ENCODE measurements at regions not wholly inside any gene's neighbourhood (a gene's known extent, or its start where the extent isn't known, plus 50 kb on each side); places are given as distances from the start of the nearest gene placed in this dataset.

DNA sequence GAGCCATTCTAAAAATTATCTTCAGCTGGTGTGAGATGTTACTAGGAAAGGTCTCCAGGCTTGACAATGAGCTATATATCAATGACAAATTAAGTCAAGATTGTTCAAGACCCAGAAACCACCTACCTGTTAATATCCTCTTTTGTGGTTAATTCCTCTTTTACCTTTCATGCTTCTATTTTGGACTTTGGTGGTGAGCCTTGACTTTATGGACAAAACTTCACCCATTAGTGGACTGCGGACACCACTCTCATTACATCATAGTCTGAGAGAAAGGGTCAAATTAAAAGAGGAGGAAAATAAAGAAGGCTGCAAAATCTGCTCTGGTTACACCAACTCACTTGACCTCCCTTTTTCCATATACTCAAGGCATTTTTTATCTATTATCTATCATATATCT is 271.5 kb upstream of the TTC14 start:
- DNase-seq (ENCODE audit: extremely low read depth, low read depth, low spot score): no peak

DNA sequence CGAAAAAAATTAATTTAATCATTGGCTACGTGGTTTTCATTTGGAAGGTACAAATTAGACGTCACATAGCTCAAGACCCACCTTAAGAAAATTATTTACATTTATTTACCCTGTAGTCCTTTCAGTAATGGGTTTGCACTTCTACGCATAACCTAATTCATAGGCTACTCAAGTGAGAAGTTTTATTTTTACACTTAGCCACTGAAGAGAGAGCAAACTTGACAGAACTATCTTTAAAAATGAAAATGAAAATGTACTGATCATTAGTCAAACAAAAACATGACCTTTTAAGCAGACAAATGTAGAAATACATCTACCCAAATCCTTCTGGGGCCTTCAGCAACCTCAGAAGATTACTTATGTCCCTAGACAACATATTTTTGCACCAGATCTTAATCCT is 269.4 kb upstream of the TTC14 start:
- DNase-seq (ENCODE audit: extremely low read depth, low read depth, low spot score): no peak

DNA sequence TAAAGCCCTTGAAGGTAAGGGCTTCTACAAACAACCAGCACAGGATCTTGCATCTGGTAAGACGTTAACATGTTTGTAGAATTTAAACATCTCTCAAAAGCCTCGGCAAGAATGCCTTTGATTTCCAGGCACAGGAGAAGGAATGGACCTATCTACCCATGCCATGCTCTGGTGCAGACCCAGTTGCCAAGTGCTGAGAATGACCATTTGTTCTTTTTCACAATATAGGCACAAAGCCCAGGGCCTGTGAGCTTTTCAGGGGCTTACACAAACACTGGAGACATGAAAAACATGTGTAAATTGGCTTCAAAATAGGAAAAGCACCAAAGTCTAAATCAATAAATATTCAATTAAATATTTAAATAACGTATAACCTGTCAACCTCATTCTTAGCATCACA is 266.9 kb upstream of the TTC14 start:
- no peak for DNase-seq (ENCODE audit: extremely low read depth, low read depth, low spot score)

DNA sequence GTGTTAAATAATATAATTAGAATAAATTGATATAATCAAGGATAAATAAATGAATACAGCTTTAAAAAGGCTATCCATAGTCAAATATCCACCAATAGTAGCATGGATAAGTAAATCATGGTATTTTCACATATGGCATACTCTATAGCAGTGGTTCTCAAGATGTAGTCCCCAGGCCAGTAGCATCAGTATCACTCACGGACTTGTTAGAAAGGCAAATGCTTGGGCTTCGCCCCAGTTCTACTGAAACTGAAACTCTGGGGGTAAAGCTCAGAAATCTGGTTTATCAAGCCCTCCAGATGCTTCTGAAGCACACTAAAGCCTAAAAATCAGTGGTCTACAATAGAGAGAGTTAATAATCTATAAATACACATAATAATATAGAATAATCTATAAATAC is 261.6 kb upstream of the TTC14 start:
- no peak for DNase-seq (ENCODE audit: extremely low read depth, low read depth, low spot score)

DNA sequence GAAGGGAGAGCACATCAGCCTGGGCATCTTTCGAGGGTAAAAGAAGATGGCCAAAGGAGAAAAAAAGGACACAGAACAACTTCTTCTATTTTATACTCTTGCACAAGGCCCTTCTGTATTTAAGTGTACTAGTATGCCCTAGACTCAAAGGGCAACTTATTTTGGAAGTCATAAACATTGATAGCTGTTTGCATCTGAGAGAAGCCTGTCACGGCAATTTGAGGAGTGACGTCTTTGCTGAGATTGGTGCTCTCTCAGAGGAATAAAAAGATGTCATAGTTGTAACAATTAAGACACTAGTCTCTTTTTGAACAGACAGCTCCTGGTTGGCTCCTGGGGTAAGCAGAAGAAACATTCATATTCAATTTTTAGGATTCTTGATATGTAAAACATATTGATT is 260.4 kb upstream of the TTC14 start:
- DNase-seq (ENCODE audit: extremely low read depth, low read depth, low spot score): no peak

DNA sequence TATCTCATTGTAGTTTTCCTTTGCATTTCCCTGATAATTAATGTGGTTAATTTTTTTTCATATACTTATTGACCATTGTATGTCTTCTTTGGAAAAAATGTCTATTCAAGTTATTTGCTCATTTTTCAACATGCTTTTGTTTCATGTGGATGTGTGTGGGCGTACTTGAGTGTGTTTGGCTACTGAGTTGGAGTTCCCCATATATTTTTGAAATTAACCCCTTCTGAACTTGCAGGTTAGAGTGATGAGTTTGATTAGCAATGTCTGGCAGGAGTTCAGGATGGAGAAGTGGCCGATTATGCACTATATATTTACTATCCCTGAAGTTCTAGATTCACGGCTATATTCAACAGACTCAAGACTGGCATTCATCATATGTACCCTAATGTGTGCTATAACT is 250.4 kb upstream of the TTC14 start:
- DNase-seq (ENCODE audit: extremely low read depth, low read depth, low spot score): no peak

DNA sequence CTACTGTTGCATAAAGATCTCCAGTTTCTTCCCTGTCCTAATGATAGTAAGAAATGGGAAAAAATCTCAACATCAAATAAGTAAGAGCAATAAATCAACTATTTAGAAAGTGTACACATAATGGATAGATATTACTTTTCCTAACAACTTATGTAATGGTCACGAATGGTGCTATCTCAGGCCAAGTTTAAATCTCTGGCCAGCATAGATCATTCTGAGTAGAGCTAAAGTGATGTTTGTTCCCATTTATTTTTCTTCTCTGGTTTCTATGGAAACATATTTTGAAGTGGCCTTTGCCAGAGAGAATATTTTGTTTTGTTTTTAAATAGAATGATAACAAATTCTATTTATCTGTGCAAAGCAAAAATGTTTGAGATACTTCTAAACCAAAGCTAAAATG is 249.7 kb upstream of the TTC14 start:
- no peak for DNase-seq (ENCODE audit: extremely low read depth, low read depth, low spot score)

DNA sequence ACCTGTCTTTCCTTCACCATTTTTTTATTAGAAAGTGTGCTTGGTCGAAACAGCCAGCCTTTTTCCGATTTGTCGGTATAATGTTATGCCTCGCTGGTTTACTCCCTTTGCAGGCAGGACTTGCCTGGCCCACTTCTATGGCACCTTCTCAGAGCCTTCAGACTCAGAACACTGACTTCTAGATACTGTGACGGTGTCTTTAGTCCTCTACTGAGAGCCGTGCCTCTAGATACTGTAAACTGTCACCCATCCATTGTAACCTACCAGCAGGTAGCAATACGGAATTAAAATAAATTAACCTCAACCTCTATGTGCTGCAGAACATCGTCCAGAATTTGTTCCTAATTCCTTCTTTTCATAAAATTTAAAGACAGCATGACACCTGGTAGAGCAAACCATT is 247.7 kb upstream of the TTC14 start:
- no peak for DNase-seq (ENCODE audit: extremely low read depth, low read depth, low spot score)

DNA sequence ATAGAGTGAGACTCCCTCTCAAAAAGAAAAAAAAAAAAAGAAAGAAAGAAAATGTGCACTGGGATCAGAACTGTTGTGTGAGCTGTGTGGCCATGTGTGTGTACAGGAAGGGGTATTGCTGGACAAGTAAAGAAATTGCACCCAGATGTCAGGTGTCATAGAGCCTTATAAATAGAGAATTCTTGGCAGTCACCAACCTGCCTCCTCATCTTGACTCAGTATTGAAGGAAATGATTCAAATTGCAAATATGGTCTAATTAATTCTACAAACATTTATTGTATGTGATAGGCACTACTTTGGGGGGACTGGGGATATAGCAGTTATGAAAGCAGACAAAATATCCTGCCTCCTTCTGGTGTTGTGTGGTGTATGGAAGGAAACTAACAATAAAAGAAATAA is 243.8 kb upstream of the TTC14 start:
- DNase-seq (ENCODE audit: extremely low read depth, low read depth, low spot score): no peak

DNA sequence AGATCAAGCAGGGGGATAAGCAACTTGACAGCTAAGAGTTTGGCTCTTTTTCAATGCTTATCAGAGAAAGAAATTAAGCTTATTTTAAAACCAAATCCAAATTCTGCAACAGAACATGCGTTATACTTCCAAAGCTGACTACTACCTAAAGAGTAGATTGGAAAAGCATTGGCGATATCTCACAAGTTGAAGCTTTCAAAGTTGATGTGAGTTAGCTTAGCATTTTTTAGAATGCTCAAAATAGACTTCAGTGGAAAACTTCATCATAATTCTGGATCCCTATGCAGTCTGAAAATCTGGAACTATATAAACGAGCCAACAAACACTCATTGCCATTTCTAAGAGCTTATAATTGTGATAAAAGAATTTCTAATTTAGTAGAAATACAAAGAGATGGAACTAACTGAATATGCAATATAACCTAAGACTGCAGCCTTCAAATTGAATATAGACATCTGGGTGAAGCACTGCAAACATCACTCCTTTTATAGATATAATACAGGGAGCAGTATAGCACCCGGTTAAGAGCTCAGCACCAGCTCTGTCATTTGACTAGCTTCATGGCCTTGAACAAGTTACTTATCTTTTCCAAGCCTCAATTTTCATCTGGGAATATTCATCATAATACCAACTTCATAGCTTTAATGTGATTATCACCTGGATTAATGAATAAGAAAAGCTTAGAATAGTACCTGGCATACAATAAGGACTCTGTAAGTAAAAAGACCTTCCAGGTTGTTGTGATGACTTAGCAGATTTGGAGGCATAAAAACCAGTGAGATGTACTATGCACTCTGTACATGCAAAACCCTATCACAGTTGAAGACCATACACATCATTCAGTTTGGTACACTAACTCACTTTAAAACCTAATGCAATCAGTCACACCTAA is 242.7 kb upstream of the TTC14 start:
- no peak for DNase-seq (ENCODE audit: extremely low read depth, low read depth, low spot score)

DNA sequence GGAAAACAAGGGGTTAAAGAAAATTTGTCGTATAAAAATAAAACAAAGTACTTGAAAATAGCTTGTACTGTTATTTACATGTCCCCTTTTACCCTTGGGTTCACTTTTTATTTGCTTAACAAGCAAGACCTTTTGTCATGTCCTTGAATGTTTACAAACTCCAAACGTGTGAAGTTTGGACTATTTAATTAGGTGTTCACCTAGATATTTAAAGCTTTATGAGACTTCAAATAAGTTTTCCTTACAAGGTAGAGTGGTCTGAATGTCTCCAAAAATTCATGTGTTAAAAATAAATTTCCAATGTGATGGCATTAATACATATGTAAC is 242.0 kb upstream of the TTC14 start:
- no peak for DNase-seq (ENCODE audit: extremely low read depth, low read depth, low spot score)

DNA sequence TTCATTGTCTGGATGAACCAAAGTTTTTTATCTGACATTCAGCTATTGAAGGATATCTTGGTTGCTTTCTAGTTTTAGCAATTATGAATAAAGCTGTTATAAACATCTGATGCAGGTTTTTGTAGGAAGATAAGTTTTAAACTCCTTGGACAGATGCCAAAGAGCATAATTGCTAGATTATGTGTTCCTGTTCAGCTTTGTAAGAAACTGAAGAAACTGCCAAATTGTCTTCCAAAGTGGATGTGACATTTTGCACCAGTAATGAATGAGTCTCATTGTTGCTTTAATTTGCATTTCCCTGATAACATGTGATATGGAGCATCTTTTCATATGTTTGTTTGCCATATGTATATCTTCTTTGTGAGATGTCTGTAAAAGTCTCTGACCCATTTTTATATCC is 239.9 kb upstream of the TTC14 start:
- DNase-seq (ENCODE audit: extremely low read depth, low read depth, low spot score): no peak

DNA sequence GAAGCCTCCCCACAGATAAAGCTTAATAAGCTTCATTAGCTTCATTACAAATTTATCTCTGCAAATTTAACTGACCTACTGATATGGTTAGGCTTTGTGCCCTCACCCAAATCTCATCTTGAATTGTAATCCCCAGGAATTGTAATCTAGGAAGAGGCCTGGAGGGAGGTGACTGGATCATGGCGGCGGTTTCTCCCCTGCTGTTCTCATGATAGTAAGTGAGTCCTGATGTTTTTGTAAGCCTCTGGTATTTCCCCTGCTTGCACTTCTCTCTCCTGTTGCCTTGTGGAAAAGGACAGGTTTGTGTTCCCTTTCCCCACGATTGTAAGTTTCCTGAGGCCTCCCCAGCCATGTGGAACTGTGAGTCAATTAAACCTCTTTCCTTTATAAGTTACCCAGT is 226.1 kb upstream of the TTC14 start:
- no peak for DNase-seq (ENCODE audit: extremely low read depth, low read depth, low spot score)

DNA sequence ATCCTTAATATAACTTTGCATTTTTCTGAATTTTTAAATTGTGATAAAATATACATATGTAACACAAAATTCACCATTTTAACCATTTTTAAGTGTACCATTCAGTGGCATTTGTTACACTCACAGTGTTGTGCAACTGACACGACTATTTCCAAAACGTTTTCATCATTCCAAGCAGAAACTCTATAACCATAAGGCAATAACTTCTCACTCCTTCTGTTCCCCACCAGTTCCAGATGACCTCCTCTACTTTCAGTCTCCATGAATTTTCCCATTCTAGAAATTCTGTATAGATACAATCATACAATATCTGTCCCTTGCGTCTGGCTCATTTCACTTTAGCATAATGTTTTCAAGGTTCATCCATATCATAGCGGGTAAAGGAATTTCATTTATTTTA is 223.5 kb upstream of the TTC14 start:
- DNase-seq (ENCODE audit: extremely low read depth, low read depth, low spot score): no peak

DNA sequence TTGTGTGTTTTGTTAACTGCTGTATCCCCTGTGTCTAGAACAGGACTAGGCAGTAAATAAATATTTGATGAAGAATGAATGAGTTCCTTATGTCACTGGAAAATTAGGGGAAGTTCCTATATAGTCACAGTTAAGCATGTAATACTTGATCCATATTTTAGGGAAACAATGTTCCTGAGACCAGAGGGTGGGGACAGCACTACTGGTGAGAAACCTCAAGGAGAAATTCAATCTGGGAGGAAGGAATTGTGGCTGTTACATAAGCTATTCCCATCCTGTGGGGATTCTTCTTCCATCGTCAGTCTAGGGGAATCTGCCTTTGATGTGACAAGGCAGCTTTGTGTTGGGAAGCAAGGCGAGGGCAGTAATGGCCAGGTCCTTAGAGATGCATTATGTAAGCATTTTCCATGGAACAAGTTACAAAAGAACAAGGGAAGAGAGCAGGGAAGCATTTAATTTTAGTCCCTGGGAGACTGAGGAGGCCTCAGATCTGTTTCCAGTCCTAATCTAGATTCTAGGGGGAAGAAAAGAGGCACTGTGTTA is 219.3 kb upstream of the TTC14 start:
- DNase-seq (ENCODE audit: extremely low read depth, low read depth, low spot score): no peak

DNA sequence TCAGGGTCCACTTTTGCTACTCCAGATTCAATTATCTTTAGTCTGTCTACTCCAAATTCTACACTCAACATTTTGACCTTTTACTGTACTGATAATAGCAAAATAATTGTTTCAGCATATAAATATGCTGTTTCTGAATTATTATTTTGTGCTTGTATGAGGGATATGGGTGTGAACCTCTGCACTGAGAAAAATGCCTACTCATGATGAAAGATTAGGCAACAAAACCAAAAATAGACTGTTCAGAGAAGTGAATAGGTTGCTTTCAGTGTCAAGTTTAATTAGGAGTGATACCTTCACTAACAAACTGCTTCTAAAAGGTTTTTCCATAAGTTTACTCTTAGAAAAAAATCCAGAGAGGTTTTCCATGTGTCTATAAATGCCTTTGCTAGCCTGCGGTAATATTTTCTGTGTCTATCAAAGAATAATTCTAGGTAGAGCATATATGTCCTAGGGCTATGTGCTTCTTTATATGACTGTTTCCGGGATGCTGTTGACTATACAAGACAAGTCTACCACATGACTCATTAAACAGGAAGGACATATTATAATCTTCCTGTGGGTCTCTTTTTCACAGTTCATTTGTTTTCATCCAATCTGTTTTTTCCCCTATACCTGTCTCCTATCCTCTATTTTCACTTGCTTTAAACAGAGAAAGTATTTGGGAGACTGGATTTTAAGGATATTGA is 218.5 kb upstream of the TTC14 start:
- DNase-seq (ENCODE audit: extremely low read depth, low read depth, low spot score): no peak

DNA sequence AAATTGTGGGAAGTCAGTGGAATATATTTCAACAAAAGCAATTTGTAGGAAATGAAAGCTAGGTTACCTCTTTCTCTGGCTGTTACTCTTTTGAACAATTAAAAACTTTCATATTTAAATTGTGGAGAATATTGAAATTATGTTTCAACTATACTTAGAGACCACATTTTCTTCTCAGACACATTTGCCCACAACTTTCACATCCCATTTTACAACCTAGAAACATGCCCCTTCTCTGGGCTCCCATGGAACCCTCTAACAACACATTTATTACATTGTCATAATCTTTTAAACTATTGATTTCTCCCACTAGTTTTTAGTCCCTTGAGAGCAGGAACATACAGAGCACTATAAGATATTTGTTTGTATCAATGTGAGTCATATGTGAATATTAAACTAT is 211.7 kb upstream of the TTC14 start:
- DNase-seq (ENCODE audit: extremely low read depth, low read depth, low spot score): no peak

DNA sequence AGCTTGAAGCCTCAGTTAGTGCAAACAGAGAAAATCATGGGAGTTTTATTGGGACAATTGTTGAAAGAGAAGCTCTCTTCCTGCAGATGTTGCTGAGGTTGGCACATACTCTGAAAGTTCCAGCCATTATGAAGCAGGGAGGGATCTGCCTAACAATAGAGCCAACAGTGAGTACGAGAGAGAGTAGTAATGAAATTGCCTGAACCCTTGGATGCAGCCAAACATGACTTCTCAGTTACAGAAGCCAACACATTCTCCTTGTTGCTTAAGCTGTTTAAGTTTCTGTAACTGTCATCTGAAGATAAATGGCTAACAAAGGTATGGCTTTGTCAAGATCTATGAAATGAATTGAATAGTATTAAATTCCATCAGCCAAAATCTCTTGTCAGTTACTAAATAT is 211.0 kb upstream of the TTC14 start:
- DNase-seq (ENCODE audit: extremely low read depth, low read depth, low spot score): no peak

DNA sequence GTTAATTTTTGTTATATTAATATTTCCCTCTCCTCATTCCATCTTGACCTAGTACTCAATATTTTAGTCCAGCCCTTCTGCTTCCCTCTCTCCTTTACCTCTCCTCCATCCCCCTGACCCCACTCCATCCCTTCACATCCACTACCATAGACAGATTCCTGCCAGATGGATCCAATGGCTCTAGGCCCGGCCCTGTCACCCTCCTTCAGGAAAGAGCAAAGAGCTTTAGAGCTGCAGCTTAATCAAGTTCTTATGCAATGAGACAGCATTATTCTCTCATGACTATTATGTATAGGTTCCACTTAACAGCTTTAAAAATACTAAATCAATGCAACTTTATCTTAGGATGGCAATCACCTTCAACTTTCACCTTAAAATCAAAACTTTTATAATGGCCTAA is 200.7 kb upstream of the TTC14 start:
- no peak for DNase-seq (ENCODE audit: extremely low read depth, low read depth, low spot score)

DNA sequence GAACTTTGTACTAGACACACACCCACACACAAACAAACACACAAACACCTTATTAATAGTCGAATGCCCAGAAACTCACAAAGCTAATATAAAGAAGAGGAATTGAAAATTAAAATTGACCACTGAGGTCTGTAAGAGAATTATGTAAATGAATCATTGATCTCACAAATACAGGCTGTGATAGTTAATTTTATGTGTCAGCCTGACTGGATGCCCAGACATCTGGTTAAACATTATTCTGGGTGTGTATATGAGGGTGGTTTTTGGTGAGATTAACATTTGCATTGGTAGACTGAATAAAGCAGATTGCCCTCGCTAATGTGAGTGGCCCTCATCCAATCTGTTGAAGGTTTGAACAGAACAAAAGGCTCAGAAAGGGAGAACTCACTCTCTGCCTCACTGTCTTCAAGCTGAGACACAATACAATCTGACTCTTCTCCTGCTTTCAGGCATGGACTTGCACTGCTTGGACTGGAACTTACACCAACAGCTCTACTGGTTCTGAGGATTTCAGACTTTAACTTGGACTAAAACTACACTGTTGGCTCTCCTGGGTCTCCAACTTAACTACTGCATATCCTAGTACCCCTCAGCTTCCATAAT is 199.4 kb upstream of the TTC14 start:
- no peak for DNase-seq (ENCODE audit: extremely low read depth, low read depth, low spot score)

DNA sequence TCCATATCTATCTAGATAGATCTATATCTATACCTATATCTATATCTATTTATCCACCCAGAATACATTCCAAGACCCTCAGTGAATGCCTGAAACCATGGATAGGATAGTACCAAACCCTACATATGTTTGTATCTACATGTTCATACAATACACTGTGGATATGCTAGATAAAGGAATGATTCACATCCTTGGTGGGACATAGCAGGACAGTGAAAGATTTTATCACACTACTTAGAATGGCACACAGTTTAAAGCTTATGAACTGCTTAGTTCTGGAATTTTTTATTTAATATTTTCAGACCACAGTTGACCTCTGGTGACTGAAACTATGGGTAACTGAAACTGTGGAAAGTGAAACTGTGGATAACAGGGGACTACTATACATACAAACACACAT is 198.8 kb upstream of the TTC14 start:
- no peak for DNase-seq (ENCODE audit: extremely low read depth, low read depth, low spot score)

DNA sequence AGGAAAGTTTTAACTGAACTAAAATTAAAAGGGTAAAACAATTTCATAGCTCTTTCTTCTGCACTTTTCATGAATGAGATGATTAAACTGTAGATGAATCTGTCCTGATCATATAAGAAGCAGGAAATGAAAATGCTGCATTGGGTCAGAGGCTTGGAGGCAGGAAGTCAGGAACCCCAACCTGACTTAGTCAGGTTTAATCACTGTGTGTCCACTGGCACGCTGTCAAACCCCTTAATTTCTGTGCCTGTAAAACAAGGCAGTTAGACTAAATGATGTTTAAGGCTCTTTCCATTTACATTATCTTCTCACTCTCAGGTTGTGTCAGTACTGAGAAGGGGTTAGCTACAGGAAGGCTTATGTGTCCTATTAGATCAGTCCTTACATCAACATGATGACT is 193.3 kb upstream of the TTC14 start:
- DNase-seq (ENCODE audit: extremely low read depth, low read depth, low spot score): no peak
